ENCODE measurements at regions not wholly inside any gene's neighbourhood (a gene's known extent, or its start where the extent isn't known, plus 50 kb on each side); places are given as distances from the start of the nearest gene placed in this dataset.

GRCh38 chr7:136117539-136117938, 140.4 kb upstream of the MTPN start:
- no peak for TF ChIP-seq CTCF (IDR thresholded peaks at IDR 0.05)
- TF ChIP-seq POLR2AphosphoS5 (IDR thresholded peaks at IDR 0.05; ENCODE audit: low read depth, low read length) = no peak
- no peak for TF ChIP-seq TCF7L2 (IDR thresholded peaks at IDR 0.05; ENCODE audit: low read depth, low read length)
- TF ChIP-seq, protein P1, sequence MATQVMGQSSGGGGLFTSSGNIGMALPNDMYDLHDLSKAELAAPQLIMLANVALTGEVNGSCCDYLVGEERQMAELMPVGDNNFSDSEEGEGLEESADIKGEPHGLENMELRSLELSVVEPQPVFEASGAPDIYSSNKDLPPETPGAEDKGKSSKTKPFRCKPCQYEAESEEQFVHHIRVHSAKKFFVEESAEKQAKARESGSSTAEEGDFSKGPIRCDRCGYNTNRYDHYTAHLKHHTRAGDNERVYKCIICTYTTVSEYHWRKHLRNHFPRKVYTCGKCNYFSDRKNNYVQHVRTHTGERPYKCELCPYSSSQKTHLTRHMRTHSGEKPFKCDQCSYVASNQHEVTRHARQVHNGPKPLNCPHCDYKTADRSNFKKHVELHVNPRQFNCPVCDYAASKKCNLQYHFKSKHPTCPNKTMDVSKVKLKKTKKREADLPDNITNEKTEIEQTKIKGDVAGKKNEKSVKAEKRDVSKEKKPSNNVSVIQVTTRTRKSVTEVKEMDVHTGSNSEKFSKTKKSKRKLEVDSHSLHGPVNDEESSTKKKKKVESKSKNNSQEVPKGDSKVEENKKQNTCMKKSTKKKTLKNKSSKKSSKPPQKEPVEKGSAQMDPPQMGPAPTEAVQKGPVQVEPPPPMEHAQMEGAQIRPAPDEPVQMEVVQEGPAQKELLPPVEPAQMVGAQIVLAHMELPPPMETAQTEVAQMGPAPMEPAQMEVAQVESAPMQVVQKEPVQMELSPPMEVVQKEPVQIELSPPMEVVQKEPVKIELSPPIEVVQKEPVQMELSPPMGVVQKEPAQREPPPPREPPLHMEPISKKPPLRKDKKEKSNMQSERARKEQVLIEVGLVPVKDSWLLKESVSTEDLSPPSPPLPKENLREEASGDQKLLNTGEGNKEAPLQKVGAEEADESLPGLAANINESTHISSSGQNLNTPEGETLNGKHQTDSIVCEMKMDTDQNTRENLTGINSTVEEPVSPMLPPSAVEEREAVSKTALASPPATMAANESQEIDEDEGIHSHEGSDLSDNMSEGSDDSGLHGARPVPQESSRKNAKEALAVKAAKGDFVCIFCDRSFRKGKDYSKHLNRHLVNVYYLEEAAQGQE (IDR thresholded peaks at IDR 0.05; ENCODE audit: insufficient read depth in 1 of 2, low read depth in 2 of 2, low read length in 1 of 2) = no peak

Measured in Panc1 (cell line).